Liver (tissue), 8 donors: ENCODE measurements at regions not wholly inside any gene's neighbourhood (a gene's known extent, or its start where the extent isn't known, plus 50 kb on each side); places are given as distances from the start of the nearest gene placed in this dataset.

Experiments
- DNase-seq: peaks from one replicate; pipeline ENCODE4 v3.0.0-alpha.2; 2017; ENCODE audit warnings: low spot score
- H3K27ac ChIP-seq, 2 donors: one replicate each; pipeline ENCODE4 v1.7.0; 2013; ENCODE audit warnings: inconsistent platforms in 2 of 2, low read length in 2 of 2, control low read depth in 1 of 2, low read depth in 1 of 2, mild to moderate bottlenecking in 1 of 2
- H3K27me3 ChIP-seq, 4 donors: one replicate each; pipeline versions ENCODE4 v1.6.1 to v1.7.0; 2013; ENCODE audit warnings: low read length in 3 of 4, inconsistent platforms in 1 of 4, mild to moderate bottlenecking in 1 of 4, moderate library complexity in 1 of 4; ENCODE audit not compliant: control insufficient read depth in 4 of 4, insufficient read depth in 4 of 4
- H3K36me3 ChIP-seq, 4 donors: one replicate each; pipeline versions ENCODE4 v1.6.1 to v1.7.0; 2013; ENCODE audit warnings: low read length in 3 of 4, mild to moderate bottlenecking in 3 of 4, low read depth in 1 of 4, moderate library complexity in 1 of 4; ENCODE audit not compliant: control insufficient read depth in 4 of 4, insufficient read depth in 3 of 4
- H3K4me1 ChIP-seq, 4 donors: one replicate each; pipeline versions ENCODE4 v1.6.1 to v1.7.0; 2013; ENCODE audit warnings: low read length in 3 of 4, mild to moderate bottlenecking in 3 of 4, moderate library complexity in 1 of 4; ENCODE audit not compliant: control insufficient read depth in 4 of 4, insufficient read depth in 4 of 4
- H3K4me3 ChIP-seq, 3 donors: one replicate each; pipeline versions ENCODE4 v1.6.1 to v1.7.0; 2013; ENCODE audit warnings: low read length in 3 of 3, control low read depth in 1 of 3, low read depth in 1 of 3, mild to moderate bottlenecking in 1 of 3
- H3K9ac ChIP-seq, 2 donors: one replicate each; pipeline ENCODE4 v1.7.0; 2013; ENCODE audit warnings: low read length in 2 of 2, mild to moderate bottlenecking in 2 of 2, moderate library complexity in 2 of 2, control low read depth in 1 of 2, low read depth in 1 of 2
- H3K9me3 ChIP-seq, 4 donors: one replicate each; pipeline versions ENCODE4 v1.6.1 to v1.7.0; 2013; ENCODE audit warnings: low read length in 3 of 4; ENCODE audit not compliant: control insufficient read depth in 4 of 4
- EGR1 ChIP-seq, 2 donors: IDR thresholded peaks; 2 replicates each; pipeline ENCODE4 v1.6.1; 2016 to 2018; ENCODE audit warnings: antibody characterized with exemption in 2 of 2, low read depth in 2 of 2
- FOXA2 ChIP-seq: IDR thresholded peaks from 2 replicates; pipeline ENCODE4 v1.6.1; 2016; ENCODE audit warnings: antibody characterized with exemption
- GABPA ChIP-seq, 2 donors: IDR thresholded peaks in 1 of 2; conservative IDR thresholded peaks in 1 of 2; 2 replicates each; pipeline ENCODE4 v1.6.1; 2016; ENCODE audit warnings: antibody characterized with exemption in 2 of 2, mild to moderate bottlenecking in 1 of 2, moderate library complexity in 1 of 2
- HNF4A ChIP-seq, 2 donors: conservative IDR thresholded peaks; 2 replicates each; pipeline ENCODE4 v1.6.1; 2016; ENCODE audit warnings: antibody characterized with exemption in 2 of 2, mild to moderate bottlenecking in 2 of 2
- HNF4G ChIP-seq: IDR thresholded peaks from 2 replicates; pipeline ENCODE4 v1.6.1; 2016; ENCODE audit warnings: antibody characterized with exemption
- JUND ChIP-seq, 2 donors: IDR thresholded peaks; 2 replicates each; pipeline ENCODE4 v1.6.1; 2016; ENCODE audit warnings: antibody characterized with exemption in 2 of 2
- NR2F2 ChIP-seq: IDR thresholded peaks from 2 replicates; pipeline ENCODE4 v1.6.1; 2016; ENCODE audit warnings: antibody characterized with exemption
- RXRA ChIP-seq, 2 donors: IDR thresholded peaks; 2 replicates each; pipeline ENCODE4 v1.6.1; 2017 to 2018; ENCODE audit warnings: antibody characterized with exemption in 2 of 2, mild to moderate bottlenecking in 1 of 2
- TAF1 ChIP-seq: conservative IDR thresholded peaks from 2 replicates; pipeline ENCODE4 v1.6.1; 2016; ENCODE audit warnings: antibody characterized with exemption, mild to moderate bottlenecking
- YY1 ChIP-seq: IDR thresholded peaks from 2 replicates; pipeline ENCODE4 v1.6.1; 2016; ENCODE audit warnings: antibody characterized with exemption, mild to moderate bottlenecking
- WGBS: extraction: QIAGEN DNeasy Blood & Tissue Kit; methylation state at CpG from one replicate; pipeline ENCODE4 v1.1.7; 2013; 5-methylcytosine and 5-hydroxymethylcytosine counted together
- TF ChIP-seq, protein P1 (sequence below): IDR thresholded peaks from 2 replicates; pipeline ENCODE4 v1.6.1; 2016; ENCODE audit warnings: antibody characterized with exemption
- TF ChIP-seq, protein P2 (sequence below): IDR thresholded peaks from 2 replicates; pipeline ENCODE4 v1.6.1; 2016; ENCODE audit warnings: antibody characterized with exemption
- TF ChIP-seq, protein P3 (sequence below): fragments of 150-350 bp; IDR thresholded peaks from 2 replicates; pipeline ENCODE4 v1.5.1; 2017; ENCODE audit warnings: improper control_type of control experiment, low read depth, low read length; ENCODE audit not compliant: missing input control
- TF ChIP-seq, protein P4 (sequence below): IDR thresholded peaks from 2 replicates; pipeline ENCODE4 v1.6.1; 2016; ENCODE audit warnings: antibody characterized with exemption
- donor health status: healthy.
- donor health status: healthy.
- donor health status: healthy.
- donor health status: healthy.
- donor health status: healthy.

DNA sequence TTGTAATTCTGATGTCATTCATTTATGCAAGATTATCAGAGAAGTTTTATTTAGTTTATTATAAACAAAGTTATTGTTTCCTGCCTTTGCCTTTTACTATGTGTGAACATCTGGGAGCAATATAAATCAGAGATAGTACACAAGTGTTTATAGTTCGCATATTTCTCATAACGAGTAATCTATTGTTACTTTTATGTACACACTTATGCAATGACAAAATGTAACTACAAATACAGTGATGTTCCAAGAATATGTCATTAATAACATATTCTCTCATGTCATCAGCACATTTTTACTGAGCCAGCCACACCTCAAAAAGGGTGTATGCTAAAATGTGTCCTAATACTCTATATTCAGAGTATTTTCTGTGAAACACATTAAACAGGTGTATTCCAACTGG is 243.2 kb downstream of the ALX1 start:
- 75% methylated on average over 2 of the region's 2 CpGs for WGBS

DNA sequence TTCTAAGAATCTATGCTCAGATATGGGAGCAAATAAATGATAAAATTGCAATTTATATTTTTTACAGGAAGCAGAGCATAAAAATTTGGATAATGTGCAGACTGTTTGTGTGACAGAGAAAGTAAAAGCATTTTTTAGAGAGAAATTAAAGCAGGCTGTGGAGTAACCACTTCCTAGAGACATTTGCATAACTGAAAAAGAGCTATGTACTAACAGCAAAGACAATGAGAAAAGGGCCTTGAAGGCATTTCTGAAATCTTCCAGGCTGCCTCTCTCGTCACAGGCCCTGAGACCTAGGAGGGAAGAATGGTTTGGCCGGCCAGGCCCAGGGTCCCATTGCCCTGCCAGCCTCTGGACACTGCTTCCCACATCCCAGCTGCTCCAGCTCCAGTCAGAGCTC is 247.2 kb downstream of the ALX1 start:
- H3K4me1 ChIP-seq, result no peaks in the 10 kb centered on the region
- TF ChIP-seq, protein P1, sequence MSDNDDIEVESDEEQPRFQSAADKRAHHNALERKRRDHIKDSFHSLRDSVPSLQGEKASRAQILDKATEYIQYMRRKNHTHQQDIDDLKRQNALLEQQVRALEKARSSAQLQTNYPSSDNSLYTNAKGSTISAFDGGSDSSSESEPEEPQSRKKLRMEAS, result no peak
- TF ChIP-seq HNF4A (conservative IDR thresholded peaks at IDR 0.05) (no peak), TAF1 (no peak), JUND (IDR thresholded peaks at IDR 0.05) (no peak), RXRA (IDR thresholded peaks at IDR 0.05) (no peak), YY1 (no peak), NR2F2 (no peak), HNF4G (no peak), FOXA2 (no peak), EGR1 (IDR thresholded peaks at IDR 0.05; ENCODE audit: low read depth in 2 of 2) (no peak), GABPA (IDR thresholded peaks at IDR 0.05 in 1 of 2, conservative IDR thresholded peaks at IDR 0.05 in 1 of 2) (no peak)
- TF ChIP-seq, protein P2, sequence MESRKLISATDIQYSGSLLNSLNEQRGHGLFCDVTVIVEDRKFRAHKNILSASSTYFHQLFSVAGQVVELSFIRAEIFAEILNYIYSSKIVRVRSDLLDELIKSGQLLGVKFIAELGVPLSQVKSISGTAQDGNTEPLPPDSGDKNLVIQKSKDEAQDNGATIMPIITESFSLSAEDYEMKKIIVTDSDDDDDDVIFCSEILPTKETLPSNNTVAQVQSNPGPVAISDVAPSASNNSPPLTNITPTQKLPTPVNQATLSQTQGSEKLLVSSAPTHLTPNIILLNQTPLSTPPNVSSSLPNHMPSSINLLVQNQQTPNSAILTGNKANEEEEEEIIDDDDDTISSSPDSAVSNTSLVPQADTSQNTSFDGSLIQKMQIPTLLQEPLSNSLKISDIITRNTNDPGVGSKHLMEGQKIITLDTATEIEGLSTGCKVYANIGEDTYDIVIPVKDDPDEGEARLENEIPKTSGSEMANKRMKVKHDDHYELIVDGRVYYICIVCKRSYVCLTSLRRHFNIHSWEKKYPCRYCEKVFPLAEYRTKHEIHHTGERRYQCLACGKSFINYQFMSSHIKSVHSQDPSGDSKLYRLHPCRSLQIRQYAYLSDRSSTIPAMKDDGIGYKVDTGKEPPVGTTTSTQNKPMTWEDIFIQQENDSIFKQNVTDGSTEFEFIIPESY, result no peak
- TF ChIP-seq, protein P3, sequence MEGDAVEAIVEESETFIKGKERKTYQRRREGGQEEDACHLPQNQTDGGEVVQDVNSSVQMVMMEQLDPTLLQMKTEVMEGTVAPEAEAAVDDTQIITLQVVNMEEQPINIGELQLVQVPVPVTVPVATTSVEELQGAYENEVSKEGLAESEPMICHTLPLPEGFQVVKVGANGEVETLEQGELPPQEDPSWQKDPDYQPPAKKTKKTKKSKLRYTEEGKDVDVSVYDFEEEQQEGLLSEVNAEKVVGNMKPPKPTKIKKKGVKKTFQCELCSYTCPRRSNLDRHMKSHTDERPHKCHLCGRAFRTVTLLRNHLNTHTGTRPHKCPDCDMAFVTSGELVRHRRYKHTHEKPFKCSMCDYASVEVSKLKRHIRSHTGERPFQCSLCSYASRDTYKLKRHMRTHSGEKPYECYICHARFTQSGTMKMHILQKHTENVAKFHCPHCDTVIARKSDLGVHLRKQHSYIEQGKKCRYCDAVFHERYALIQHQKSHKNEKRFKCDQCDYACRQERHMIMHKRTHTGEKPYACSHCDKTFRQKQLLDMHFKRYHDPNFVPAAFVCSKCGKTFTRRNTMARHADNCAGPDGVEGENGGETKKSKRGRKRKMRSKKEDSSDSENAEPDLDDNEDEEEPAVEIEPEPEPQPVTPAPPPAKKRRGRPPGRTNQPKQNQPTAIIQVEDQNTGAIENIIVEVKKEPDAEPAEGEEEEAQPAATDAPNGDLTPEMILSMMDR, result no peak
- TF ChIP-seq, protein P4, sequence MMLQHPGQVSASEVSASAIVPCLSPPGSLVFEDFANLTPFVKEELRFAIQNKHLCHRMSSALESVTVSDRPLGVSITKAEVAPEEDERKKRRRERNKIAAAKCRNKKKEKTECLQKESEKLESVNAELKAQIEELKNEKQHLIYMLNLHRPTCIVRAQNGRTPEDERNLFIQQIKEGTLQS, result no peak
- no peak for DNase-seq
- no peaks in the 10 kb centered on the region for H3K36me3 ChIP-seq
- H3K9me3 ChIP-seq, result no peaks in the 10 kb centered on the region
- no peaks in the 10 kb centered on the region for H3K27me3 ChIP-seq
- H3K4me3 ChIP-seq, result no peak overlapping the region
- WGBS, result 85% methylated on average over 2 of the region's 2 CpGs
- no peak overlapping the region for H3K27ac ChIP-seq
- H3K9ac ChIP-seq, result no peak overlapping the region

More for the DNA sequence above, 243.2 kb downstream of the ALX1 start:
- Histone ChIP-seq H3K4me1 (no peaks in the 10 kb centered on the region), H3K4me3 (no peak overlapping the region), H3K9me3 (no peaks in the 10 kb centered on the region), H3K27me3 (peaks cover 0 to 2% (median 0%) of the 10 kb centered on the region in 4 donors), H3K36me3 (no peaks in the 10 kb centered on the region), H3K9ac (no peak overlapping the region), H3K27ac (no peak overlapping the region)
- no peak for DNase-seq
- TF ChIP-seq, protein P3, result no peak
- no peak for TF ChIP-seq NR2F2
- TF ChIP-seq HNF4A (conservative IDR thresholded peaks at IDR 0.05), result no peak
- TF ChIP-seq, protein P1, result no peak
